ENCODE measurements at regions not wholly inside any gene's neighbourhood (a gene's known extent, or its start where the extent isn't known, plus 50 kb on each side); places are given as distances from the start of the nearest gene placed in this dataset.

DNA sequence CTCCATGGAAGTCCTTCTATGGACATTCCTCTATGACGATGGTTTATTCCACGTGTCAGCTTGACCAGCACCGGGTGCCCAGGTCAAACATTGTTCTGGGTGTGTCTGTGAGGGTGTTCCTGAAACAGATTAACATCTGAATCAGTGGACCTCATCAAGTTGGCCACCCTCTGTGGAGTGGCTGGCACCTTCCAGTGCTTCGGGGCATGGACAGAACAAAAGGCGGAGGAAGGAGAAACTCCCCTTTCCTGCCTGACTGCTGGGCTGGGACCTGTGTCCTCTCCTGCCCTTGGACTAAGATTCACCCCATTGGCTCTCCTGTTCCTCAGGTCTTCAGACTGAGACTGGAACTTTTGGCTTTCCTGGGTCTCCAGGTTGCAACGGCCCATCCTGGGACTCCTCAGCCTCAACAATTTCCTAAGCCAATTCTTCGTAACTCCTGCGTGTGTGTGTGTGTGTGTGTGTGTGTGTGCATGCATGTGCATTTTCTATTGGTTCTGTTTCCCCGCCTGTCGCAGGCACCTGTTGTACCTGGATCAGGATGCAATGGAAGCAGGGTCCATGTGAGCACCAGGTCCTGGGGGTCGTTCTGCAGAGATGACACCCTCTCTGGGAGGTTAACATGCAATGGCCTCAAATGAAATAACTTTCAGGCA, 357.2 kb upstream of the SALL3 start:
- no peak for DNase-seq (ENCODE audit: low read depth in 3 of 3)

DNA sequence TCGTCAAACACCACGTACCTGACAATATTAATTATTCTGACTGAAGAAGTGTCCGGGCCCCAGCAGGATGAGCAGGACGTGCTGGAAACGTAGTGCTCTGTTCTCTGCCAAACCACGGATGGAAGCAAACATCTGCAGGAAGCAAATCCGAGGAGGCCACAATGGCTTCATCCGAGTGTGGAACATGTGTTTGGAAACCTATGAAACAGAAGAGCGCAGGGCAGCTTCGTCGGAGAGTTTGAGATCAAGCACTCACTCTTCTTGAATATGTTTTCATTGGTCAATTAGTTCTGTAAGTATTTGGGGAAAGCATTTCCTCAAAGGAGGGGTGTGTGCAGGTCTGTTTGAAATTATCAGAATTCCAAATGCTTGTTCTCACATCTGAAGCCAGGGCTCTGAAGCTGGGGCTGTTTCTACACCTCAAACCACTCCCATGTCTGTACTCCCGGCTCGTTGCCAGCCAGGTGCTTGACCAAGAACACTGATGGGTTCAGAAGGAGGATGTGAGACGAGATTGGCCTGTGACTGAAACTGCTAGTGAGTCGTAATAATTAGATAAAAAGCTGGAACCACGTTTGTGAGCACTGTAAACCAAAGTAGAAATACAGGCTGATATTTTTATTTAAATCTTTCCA, 356.6 kb upstream of the SALL3 start:
- no peak for DNase-seq (ENCODE audit: low read depth in 3 of 3)

GRCh38 chr18:78624646-78625279, 354.9 kb upstream of the SALL3 start:
- no peak for DNase-seq (ENCODE audit: low read depth in 3 of 3)

- no peak for DNase-seq (ENCODE audit: low read depth in 3 of 3)
Observed at GRCh38 chr18:78625847-78626246, 353.8 kb upstream of the SALL3 start.

DNA sequence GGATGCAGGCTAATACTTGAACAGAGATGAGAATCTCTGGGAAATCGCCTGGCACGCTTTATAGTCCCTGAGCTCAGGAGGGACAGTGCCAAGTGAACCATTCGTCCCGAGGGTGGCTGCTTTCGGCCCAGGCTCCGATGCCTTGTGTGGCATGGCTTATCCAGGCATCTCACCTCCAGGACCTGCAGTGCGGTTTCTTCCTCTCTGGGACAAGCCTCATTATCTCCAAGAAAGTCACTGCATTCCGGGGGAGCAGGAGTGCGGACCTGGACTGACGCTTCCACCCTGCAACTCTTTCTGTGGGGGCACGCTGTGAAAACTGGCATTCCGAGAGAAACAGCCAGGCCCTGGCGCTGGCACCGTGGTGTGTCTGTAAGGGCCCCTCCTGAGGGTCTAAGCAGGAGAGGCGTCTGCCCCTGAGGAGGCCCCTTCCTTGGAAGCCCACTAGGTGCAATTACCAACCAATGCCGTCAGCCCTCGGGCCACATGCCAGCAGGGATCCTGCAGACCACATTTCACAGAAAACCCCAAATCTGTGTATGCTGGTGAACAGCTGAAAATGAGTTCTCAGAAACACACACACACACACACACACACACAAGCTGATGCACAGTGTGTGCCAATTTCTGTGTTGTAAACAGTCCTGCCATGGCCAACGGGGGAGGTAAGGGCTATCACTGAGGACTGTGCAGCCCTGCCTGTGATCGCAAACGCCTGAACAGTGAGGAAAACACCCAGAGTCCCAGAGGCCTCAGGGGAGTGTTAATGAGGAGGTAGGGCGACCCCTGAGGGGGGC, 351.9 kb upstream of the SALL3 start:
- no peak for DNase-seq (ENCODE audit: low read depth in 3 of 3)

DNA sequence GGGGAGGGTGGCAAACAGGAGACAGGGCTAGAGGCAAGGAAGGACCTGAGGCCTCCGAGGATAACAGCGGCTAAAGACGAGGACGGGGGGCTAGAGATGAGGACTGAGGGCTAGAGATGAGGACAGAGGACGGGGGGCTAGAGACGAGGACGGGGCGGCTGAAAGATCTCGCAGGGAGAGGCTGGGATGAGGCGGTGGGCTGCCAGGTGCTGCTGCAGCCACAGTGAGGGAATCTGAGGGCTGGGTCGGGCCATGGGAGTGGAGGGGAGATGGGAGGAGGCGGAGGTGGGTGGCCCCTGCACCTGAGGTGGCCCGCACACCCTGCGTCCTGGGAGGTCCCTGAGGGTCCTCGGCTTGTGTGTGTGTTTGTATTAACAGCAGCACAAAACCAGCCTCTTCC, 350.2 kb upstream of the SALL3 start:
- DNase-seq (ENCODE audit: low read depth in 3 of 3), result no peak

DNA sequence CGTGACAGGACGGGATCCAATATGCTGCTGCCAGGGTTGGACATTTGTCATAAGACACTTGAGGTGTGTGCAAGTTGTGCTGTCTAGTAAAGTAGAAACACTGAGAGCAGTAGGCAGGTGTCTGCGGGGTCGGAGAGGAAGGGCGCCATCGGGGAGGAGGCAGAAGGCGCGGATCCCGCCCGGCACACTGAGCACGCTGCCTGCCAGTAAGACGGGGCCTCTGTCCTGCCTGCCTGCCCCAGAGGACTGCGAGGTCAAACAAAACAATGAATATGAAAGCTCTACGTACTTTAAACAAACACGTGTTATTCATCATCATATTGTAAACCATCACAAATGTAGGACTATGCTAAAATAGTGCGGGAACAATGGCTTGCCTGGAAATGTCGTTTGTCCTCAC, 349.3 kb upstream of the SALL3 start:
- DNase-seq (ENCODE audit: low read depth in 3 of 3), result no peak

DNA sequence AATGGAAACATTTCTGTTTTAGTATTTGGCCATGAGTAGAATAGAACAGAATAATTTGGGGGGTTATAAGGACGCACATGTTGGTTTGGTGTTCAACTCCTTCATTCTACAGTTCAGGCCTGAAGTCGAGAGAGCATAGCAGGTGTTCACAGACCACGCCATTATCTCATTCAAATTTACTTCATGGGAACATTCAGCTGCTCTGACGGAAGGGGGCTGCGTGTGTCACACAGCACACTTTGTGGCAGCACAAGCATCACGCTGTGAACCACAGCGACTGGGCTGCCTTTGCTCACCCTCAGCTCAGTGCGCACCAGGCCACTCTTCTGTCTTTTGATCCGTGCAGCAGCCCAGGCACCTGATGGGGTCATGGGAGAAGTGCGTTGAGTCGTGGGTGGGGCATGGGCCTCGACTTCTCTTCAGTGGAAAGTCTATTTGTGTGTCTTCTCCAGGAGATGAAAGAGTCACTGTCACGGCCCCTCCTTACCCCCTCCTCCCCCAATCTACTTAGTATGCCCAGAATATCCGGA, 348.6 kb upstream of the SALL3 start:
- DNase-seq (ENCODE audit: low read depth in 3 of 3), result no peak

GRCh38 chr18:78632111-78632541, 347.5 kb upstream of the SALL3 start:
- no peak for DNase-seq (ENCODE audit: low read depth in 3 of 3)

DNA sequence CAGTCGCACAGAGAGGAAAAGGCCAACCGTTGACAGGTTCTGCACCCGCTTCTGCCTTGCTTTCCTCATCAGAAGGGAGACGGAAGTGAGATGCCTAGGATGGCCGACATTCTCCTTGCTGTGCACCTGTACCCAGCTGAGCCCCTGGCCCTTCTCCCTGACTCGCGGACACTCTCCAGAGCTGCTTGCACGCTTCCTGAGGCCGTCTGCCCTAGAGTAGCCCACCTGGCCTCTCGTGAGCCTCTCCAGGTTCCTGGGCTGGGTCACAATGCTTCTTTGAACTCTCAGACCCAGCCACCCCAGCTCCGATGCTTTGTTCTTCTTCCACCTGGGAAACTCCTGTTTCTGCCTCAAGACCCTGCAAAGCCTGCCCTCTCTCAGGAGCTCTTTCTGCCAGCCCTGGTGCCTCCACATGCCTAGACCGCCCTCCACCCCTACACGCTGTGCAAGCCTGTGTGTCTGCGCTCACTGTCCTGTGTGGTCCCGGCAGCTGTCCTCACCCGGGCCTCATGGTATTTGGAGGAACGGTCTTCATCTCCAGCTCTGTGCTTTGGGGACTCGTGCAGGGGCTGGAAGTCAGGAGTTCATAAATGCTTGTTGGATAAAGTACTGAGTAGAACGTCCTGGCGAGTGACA, 345.4 kb upstream of the SALL3 start:
- DNase-seq (ENCODE audit: low read depth in 3 of 3), result no peak

- DNase-seq (ENCODE audit: low read depth in 3 of 3), result no peak
Observed at GRCh38 chr18:78635093-78635800, 344.4 kb upstream of the SALL3 start.

- no peak for DNase-seq (ENCODE audit: low read depth in 3 of 3)
Observed at GRCh38 chr18:78636260-78636659, 343.4 kb upstream of the SALL3 start.

DNA sequence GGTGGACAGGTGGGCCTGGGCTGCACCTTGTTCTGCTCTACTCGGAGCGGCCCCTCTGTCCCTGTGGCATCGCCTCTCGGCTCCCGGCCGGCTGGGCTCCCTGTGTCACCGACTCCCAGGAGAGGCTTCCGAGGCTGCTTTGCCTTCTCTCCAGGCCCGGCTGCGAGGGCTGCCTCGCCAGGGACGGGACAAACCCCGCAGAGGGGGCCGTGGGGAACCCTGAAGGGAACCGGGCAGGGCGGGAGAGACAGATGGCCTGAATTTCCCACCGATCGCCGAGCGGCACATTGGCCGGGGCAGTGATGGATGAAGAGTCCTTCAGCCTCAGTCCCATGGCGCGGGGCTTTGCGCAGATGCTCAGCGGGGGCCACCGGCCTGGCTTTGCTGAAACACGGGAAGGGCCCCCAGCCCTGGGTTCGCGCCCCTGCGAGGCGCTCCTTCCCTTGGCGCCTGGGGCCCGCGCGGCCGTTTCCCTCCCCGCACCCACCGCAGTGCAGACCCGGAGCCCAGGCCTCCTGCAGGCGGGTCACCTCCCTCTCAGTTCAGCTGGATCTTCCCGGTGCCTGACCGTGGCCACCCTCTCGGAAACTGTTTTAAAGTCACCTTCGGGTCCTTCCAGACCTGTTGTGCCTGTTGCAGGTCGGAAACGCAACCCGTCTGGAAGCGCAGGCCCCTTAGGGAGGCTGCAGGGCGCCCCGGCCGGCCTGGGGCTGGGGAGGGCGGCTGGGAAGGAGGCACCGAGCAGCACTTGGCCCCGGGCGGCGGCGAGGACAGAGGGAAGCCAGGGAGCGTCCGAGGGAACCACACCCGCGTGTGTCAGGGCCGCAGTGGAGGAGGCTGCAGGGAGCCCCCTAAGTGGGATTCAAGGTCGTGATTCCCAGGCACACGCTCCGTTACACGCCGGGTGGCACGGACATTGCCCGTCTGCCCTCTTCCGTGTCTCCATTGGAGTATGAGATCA, 341.9 kb upstream of the SALL3 start:
- no peak for DNase-seq (ENCODE audit: low read depth in 3 of 3)

- DNase-seq (ENCODE audit: low read depth in 3 of 3), result no peak
Observed at GRCh38 chr18:78639006-78639950, 340.3 kb upstream of the SALL3 start.

DNA sequence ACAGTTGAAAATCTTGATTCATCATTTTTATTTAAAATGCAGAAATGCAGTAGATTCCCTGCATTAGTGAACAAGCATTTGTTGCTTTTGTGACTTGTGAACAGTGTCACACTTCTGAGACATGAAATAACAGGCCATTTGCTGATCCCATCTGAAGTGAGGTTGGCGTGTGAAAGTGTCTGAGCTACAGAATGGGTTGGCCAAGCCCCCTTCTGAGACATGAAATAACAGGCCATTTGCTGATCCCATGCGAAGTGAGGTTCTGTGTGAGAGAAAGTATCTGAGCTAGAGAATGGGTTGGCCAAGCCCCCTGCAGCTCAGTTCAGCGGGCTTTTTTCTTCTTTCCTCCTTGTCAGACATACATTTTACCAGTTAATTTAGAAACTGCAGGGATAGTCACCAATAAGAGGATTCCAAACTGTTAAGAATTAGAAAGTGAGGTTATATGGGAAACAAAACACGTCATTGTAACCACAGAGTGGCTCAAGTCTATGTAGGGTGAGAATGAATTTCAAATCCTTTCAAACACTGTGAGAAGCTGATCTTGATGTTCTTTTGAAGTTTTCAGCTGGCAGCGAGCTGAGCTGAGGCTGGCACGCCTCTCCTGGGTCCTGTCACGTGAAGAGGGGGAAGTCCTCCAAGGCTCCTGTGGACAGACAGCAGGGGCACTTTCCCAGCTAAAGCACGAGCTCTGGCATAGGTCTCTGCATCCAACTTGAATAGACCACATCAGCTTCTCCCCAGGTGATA, 339.2 kb upstream of the SALL3 start:
- DNase-seq (ENCODE audit: low read depth in 3 of 3), result no peak

GRCh38 chr18:78641689-78642231, 337.9 kb upstream of the SALL3 start:
- no peak for DNase-seq (ENCODE audit: low read depth in 3 of 3)

GRCh38 chr18:78642296-78642951, 337.2 kb upstream of the SALL3 start:
- no peak for DNase-seq (ENCODE audit: low read depth in 3 of 3)
